D721Med (cell line): ENCODE measurements at regions not wholly inside any gene's neighbourhood (a gene's known extent, or its start where the extent isn't known, plus 50 kb on each side); places are given as distances from the start of the nearest gene placed in this dataset.

Source experiments
- DNase-seq: peaks from one replicate; pipeline ENCODE4 v3.0.0; 2011; ENCODE audit warnings: low spot score; ENCODE audit not compliant: insufficient read length
- FAIRE-seq: peaks from 2 replicates; lab custom pipeline; 2011; peaks lifted over from hg19 to GRCh38; lab: Jason Lieb, UNC
- TF ChIP-seq, protein P1 (sequence below): IDR thresholded peaks from 2 replicates; pipeline ENCODE4 v1.5.1; 2012; ENCODE audit warnings: mild to moderate bottlenecking, control low read depth; ENCODE audit not compliant: insufficient read depth; ENCODE audit errors: missing control alignments

DNA sequence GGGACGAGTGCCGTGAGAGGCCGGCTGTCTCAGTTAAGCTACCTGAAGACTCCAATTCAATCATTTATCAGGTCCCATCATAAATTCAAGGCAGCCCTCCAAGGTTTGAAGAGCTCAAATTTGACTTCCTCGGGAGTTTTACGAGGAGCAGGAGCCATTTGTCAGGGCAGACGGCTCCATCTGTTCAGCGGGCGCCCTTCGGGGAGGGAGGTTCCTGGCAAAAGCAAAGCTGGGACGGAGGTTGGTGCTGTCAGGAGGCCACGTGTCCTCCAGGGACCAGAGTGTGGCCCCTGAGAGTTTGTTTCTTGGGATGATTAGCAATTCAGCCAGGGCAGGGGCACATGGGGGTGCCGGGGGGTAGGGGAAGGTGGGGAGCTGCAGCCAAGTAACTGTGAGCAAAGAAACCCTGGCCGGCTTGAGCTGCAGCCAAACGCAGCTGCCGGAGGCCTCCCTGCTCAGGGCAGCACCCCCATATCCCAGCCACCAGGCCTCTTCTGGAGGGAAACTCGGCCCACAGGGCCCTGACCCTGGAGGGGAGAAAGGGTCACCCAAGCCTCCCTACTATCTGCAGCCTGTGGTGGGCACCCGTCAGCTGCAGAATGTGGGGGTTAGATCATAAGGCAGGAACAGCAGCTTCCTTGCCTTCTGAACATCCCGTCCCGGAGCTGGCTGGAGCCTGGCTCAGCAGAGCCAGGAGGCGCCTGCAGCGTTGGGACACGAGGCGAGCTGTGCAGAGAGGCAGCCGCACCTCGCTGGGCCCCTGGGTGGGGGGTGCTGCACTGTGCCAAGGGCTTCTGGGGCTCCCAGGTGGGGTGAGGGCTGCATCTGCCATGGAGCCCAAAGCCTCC is 63.6 kb upstream of the GATA5 start:
- DNase-seq: no peak
- FAIRE-seq: no peak
- TF ChIP-seq, protein P1, sequence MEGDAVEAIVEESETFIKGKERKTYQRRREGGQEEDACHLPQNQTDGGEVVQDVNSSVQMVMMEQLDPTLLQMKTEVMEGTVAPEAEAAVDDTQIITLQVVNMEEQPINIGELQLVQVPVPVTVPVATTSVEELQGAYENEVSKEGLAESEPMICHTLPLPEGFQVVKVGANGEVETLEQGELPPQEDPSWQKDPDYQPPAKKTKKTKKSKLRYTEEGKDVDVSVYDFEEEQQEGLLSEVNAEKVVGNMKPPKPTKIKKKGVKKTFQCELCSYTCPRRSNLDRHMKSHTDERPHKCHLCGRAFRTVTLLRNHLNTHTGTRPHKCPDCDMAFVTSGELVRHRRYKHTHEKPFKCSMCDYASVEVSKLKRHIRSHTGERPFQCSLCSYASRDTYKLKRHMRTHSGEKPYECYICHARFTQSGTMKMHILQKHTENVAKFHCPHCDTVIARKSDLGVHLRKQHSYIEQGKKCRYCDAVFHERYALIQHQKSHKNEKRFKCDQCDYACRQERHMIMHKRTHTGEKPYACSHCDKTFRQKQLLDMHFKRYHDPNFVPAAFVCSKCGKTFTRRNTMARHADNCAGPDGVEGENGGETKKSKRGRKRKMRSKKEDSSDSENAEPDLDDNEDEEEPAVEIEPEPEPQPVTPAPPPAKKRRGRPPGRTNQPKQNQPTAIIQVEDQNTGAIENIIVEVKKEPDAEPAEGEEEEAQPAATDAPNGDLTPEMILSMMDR: no peak

DNA sequence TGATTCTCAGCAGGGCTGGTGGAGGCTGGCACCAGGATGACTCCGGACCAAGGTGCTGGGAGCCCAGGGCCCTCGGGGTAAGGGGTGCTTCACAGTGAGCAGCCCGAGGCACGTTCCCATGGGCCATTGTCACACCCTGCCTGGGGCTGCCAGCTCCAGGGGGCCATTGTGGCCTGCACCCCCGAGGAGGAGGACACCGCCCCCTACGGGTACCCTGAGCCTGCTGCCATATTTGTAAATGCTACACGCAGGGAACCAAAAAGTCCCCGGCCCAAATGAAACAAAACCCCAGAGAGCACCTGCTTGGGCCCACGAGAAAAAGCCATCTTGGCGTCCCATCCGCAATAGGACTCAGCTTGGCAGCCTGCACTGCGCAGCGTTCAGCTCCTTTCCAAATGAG is 64.7 kb upstream of the GATA5 start:
- TF ChIP-seq, protein P1: no peak
- DNase-seq: no peak
- no peak for FAIRE-seq

DNA sequence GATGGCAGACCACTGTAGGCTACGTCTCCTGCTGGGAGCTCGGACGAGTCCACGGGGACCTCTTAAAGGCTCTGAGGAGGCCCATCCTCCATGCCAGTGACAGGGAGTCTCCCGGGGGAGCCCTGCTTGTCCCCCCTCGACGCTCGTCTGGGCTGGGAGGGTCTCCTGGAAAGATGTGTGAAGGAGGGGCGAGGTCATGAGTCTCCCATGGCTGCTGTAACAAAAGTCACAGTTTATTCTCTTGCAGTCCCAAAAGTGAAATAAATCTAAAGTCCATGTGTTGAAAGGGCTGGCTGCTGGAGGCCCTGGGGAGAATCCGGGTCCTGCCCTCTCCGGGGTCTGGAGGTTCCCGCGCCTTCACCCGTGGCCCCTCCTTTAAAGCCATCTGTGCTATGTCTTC is 67.1 kb upstream of the GATA5 start:
- DNase-seq: no peak
- no peak for FAIRE-seq
- TF ChIP-seq, protein P1: no peak

DNA sequence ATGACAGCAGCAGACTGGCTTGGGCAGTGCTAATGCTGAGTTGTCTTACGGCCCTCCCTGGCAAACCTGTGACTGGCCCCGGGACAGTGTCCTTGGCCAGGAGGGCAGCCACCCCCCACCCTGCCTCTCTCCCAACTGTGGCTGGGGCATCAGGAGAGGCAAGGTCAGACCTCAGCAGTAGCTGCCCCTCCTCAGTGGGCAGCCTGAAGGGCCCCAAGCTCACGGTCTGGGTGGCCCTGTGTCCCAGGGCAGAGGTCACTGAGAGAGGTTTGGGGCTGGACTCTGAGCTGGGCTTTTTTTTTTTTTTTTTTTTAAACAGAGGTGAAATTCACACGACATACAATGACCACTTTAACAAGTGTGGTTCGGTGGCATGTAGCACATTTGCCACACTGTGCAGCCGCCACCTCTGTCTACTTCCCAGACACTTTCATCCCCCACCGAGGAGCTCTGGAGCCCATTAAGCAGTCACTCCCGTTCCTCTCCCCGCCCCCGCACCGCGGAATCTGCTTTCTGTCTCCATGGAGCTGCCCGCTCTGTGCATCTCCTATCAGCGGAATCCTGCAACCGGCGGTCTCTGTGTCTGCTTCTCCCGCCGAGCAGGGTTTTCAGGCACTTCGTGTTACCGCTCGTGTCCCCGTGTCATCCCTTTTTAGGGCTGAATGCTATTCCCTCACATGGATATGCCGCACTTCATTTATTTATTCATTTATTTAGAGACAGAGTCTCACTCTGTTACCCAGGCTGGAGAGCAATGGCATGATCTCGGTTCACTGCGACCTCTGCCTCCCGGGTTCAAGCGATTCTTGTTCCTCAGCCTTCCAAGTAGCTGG is 67.9 kb upstream of the GATA5 start:
- DNase-seq (no peak), FAIRE-seq (no peak)
- TF ChIP-seq, protein P1: no peak

DNA sequence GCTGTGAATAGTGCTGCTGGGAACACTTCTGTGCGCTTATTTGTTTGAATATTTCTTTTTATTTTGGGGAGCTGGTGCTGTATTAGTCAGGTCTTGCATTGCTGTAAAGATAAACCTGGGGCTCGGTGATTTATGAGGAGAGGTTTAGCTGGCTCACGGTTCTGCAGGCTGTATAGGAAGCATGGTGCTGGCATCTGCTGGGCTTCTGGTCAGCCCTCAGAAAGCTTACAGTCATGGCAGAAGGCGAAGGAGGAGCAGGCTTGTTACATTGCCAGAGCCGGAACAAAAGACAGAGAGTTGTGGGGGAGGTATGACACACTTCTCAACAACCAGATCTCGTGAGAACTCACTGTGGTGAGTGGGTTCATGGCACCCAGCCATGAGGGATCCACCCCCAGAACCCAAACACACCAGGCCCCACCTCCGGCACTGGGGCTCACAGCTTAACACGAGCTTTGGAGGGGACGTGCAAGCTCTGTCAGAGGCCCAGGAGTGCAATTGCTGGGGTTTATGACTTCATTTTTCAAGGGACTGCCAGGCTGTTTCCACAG is 68.8 kb upstream of the GATA5 start:
- TF ChIP-seq, protein P1: no peak
- FAIRE-seq: no peak

DNA sequence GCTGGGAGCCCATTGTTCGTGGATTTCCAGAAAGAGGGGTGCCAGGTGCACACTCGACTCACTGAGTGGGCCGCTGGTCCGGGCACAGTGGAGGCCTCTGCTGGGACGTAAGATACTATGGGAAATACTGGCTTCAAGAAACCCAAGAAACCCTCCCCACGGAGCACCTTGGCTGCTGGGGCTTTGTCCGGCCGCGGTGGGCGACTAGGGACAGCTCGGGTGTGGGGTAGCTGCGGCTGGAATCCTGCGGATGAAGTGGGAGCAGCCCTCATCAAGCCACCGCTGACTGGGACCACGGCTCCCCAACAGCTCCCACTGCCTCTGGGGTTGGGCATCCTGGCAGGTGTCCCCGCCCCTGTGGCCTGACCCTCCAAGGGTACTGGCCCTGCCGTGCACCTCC is 69.5 kb upstream of the GATA5 start:
- no peak for DNase-seq
- FAIRE-seq: no peak
- TF ChIP-seq, protein P1: no peak

More for the DNA sequence above, 68.8 kb upstream of the GATA5 start:
- no peak for DNase-seq
